ENCODE measurements at regions not wholly inside any gene's neighbourhood (a gene's known extent, or its start where the extent isn't known, plus 50 kb on each side); places are given as distances from the start of the nearest gene placed in this dataset.

DNA sequence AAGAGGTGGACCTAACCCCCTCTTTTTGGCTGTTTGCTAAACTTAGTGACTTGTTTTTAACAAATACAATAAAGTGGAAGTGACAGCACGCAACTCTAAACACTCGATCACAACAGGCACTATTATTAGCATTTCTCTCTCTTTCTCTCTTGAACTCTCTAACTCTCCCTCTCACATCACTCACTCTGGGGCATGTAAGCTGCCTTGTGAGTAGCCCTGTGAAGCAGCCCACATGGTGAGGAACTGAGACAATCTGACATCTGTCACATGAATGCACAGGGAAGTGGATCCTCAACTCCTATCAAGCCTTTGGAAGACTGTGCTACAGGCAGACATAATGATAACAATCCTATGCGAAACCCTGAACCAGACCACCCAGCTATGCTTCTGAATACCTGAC is 609.0 kb upstream of the CNTN5 start:
- Mint-ChIP-seq H3K4me1 (peaks cover 11 to 13% of the 10 kb centered on the region in 2 experiments), H3K27me3 (ENCODE audit: low read depth) (no peaks in the 10 kb centered on the region), H3K4me3 (no peak overlapping the region), H3K27ac (peak overlapping the region in 1 of 3 experiments; percentile 23; a peak in 1 of 7 replicates), H3K36me3 (ENCODE audit: insufficient read depth in 1 of 3, low read depth in 3 of 3) (no peaks in the 10 kb centered on the region), H3K9me3 (no peaks in the 10 kb centered on the region)
- Histone ChIP-seq H3K23ac (ENCODE audit: insufficient read length, low read depth, low read length) (no peak overlapping the region), H4K20me1 (ENCODE audit: control insufficient read depth, insufficient read depth, insufficient read length) (no peaks in the 10 kb centered on the region), H3K27ac (ENCODE audit: insufficient read length, low read depth, low read length) (no peak overlapping the region), H3K79me2 (ENCODE audit: insufficient read depth, low read length) (no peaks in the 10 kb centered on the region), H3K79me1 (ENCODE audit: insufficient read depth, low read depth, low read length, poor library complexity, severe bottlenecking) (no peaks in the 10 kb centered on the region), H2BK20ac (ENCODE audit: low read depth, low read length, poor library complexity, severe bottlenecking) (no peak overlapping the region), H3K4me2 (ENCODE audit: insufficient read depth, insufficient read length, low read length) (no peak overlapping the region), H3K9me3 (ENCODE audit: control insufficient read depth, low read depth, low read length) (no peaks in the 10 kb centered on the region), H3K18ac (ENCODE audit: insufficient read length, low read depth, low read length) (no peak overlapping the region), H4K5ac (ENCODE audit: insufficient read length, low read depth, low read length) (no peak overlapping the region), H2BK5ac (ENCODE audit: insufficient read length, low read length) (no peak overlapping the region), H3K56ac (ENCODE audit: insufficient read length, low read depth, low read length) (no peak overlapping the region), H3K27me3 (ENCODE audit: insufficient read depth, low read length) (no peaks in the 10 kb centered on the region), H2AFZ (ENCODE audit: low read length) (no peak overlapping the region), H3K4ac (ENCODE audit: low read depth, low read length) (no peak overlapping the region), H4K91ac (ENCODE audit: insufficient read length, low read depth, low read length) (no peak overlapping the region), H3K9ac (ENCODE audit: extremely low read depth, insufficient read length, low read length) (no peak overlapping the region), H3K4me1 (ENCODE audit: insufficient read depth, low read length) (no peaks in the 10 kb centered on the region), H2AK5ac (ENCODE audit: insufficient read length, low read length) (no peak overlapping the region), H3K23me2 (ENCODE audit: insufficient read length, low read depth, low read length, poor library complexity, severe bottlenecking) (no peaks in the 10 kb centered on the region), H2BK12ac (ENCODE audit: insufficient read length, low read depth, low read length) (no peak overlapping the region), H3K14ac (ENCODE audit: insufficient read depth, low read length) (no peak overlapping the region), H2BK15ac (ENCODE audit: low read depth, low read length) (no peak overlapping the region), H2BK120ac (ENCODE audit: low read depth, low read length, poor library complexity, severe bottlenecking) (no peak overlapping the region), H3T11ph (ENCODE audit: low read length) (no peak overlapping the region), H4K8ac (replicated peaks; ENCODE audit: insufficient read length, low read depth, low read length) (no peak overlapping the region)
- DNase-seq = no peak
- no peak for TF ChIP-seq CTCF (conservative IDR thresholded peaks at IDR 0.05)
- no CpG with 5 or more reads among the region's 3 CpGs for WGBS (ENCODE audit: extremely low coverage, insufficient read length, low lambda C conversion rate)
